CD14-positive monocyte (primary cell): ENCODE measurements at regions not wholly inside any gene's neighbourhood (a gene's known extent, or its start where the extent isn't known, plus 50 kb on each side); places are given as distances from the start of the nearest gene placed in this dataset.

Experiments used
- DNase-seq, 3 donors: peaks; one replicate each; pipeline ENCODE4 v3.0.0-alpha.2; 2011 to 2022
- H2AFZ ChIP-seq: 2 replicates; pipeline ENCODE4 v1.6.0; 2012; ENCODE audit warnings: mild to moderate bottlenecking, low read depth, low read length, inconsistent platforms; ENCODE audit not compliant: insufficient read depth, poor library complexity, severe bottlenecking
- H3K27ac ChIP-seq, 2 donors: 1 replicate in 1 of 2; 2 replicates in 1 of 2; pipeline ENCODE4 v1.5.1; 2012 to 2013; ENCODE audit warnings: low read length in 2 of 2, control low read depth in 1 of 2, inconsistent platforms in 1 of 2, low read depth in 1 of 2, mild to moderate bottlenecking in 1 of 2
- H3K27me3 ChIP-seq, 2 donors: one replicate each; pipeline versions ENCODE4 v1.6.0 to v1.6.1; 2011 to 2013; ENCODE audit warnings: low read length in 2 of 2; ENCODE audit not compliant: control insufficient read depth in 2 of 2, insufficient read depth in 2 of 2
- H3K36me3 ChIP-seq, 2 donors: replicated peaks in 1 of 2; 1 replicate in 1 of 2; 2 replicates in 1 of 2; pipeline versions ENCODE4 v1.5.1 to v1.6.1; 2012 to 2013; ENCODE audit warnings: low read length in 2 of 2, control low read depth in 1 of 2, inconsistent platforms in 1 of 2, mild to moderate bottlenecking in 1 of 2; ENCODE audit not compliant: insufficient read depth in 2 of 2, control insufficient read depth in 1 of 2
- H3K4me1 ChIP-seq, 2 donors: 1 replicate in 1 of 2; 2 replicates in 1 of 2; pipeline versions ENCODE4 v1.5.1 to v1.6.1; 2012 to 2013; ENCODE audit warnings: low read length in 2 of 2, control low read depth in 1 of 2, inconsistent platforms in 1 of 2, mild to moderate bottlenecking in 1 of 2, moderate library complexity in 1 of 2; ENCODE audit not compliant: insufficient read depth in 2 of 2, control insufficient read depth in 1 of 2
- H3K4me2 ChIP-seq: replicated peaks from 2 replicates; pipeline ENCODE3; 2012; ENCODE audit warnings: low read length, moderate library complexity, mild to moderate bottlenecking; ENCODE audit not compliant: poor library complexity, severe bottlenecking; ENCODE audit errors: extremely low read depth
- H3K4me3 ChIP-seq, 3 experiments: fragments of 200-600 bp in 1 of 3; sonication (generic) in 1 of 3; replicated peaks in 1 of 3; 1 replicate in 2 of 3; 2 replicates in 1 of 3; pipeline ENCODE4 v1.5.1; 2011 to 2013; ENCODE audit warnings: low read length in 3 of 3, mild to moderate bottlenecking in 3 of 3, control low read depth in 2 of 3, low read depth in 2 of 3, inconsistent platforms in 1 of 3, moderate library complexity in 1 of 3
- H3K79me2 ChIP-seq: 2 replicates; pipeline ENCODE4 v1.6.0; 2012; ENCODE audit warnings: mild to moderate bottlenecking, control low read depth, inconsistent platforms, low read length, moderate library complexity; ENCODE audit not compliant: insufficient read depth
- H3K9ac ChIP-seq: 2 replicates; pipeline ENCODE4 v1.6.0; 2017; ENCODE audit warnings: low read length, mild to moderate bottlenecking; ENCODE audit not compliant: insufficient read depth, poor library complexity, severe bottlenecking
- H3K9me3 ChIP-seq, 2 donors: replicated peaks in 1 of 2; 1 replicate in 1 of 2; 2 replicates in 1 of 2; pipeline versions ENCODE4 v1.5.1 to v1.6.1; 2012 to 2013; ENCODE audit warnings: low read length in 2 of 2, control low read depth in 1 of 2; ENCODE audit not compliant: control insufficient read depth in 1 of 2, insufficient read depth in 1 of 2
- H4K20me1 ChIP-seq: 2 replicates; pipeline ENCODE4 v1.6.0; 2012; ENCODE audit warnings: mild to moderate bottlenecking, low read length, control low read depth, moderate library complexity; ENCODE audit not compliant: insufficient read depth
- H3K27ac Mint-ChIP-seq, 7 donors: one replicate each; pipeline ENCODE4 v1.8.0; 2020; ENCODE audit warnings: mild to moderate bottlenecking in 7 of 7, mixed read lengths in 7 of 7, moderate library complexity in 6 of 7, inconsistent platforms in 2 of 7
- H3K27me3 Mint-ChIP-seq, 3 donors: one replicate each; pipeline ENCODE4 v1.8.0; 2021 to 2022; ENCODE audit warnings: low read depth in 3 of 3, mild to moderate bottlenecking in 3 of 3, mixed read lengths in 3 of 3, moderate library complexity in 3 of 3, inconsistent platforms in 1 of 3
- H3K36me3 Mint-ChIP-seq, 2 donors: one replicate each; pipeline ENCODE4 v1.8.0; 2020; ENCODE audit warnings: mixed read lengths in 2 of 2, inconsistent platforms in 1 of 2, mild to moderate bottlenecking in 1 of 2
- H3K4me1 Mint-ChIP-seq: one replicate; pipeline ENCODE4 v1.8.0; 2020; ENCODE audit warnings: mild to moderate bottlenecking, mixed read lengths
- H3K4me3 Mint-ChIP-seq, 2 donors: one replicate each; pipeline ENCODE4 v1.8.0; 2020; ENCODE audit warnings: mild to moderate bottlenecking in 2 of 2, mixed read lengths in 2 of 2, moderate library complexity in 1 of 2
- H3K9me3 Mint-ChIP-seq, 7 donors: one replicate each; pipeline ENCODE4 v1.8.0; 2020 to 2022; ENCODE audit warnings: mixed read lengths in 7 of 7, mild to moderate bottlenecking in 6 of 7, moderate library complexity in 6 of 7, inconsistent platforms in 2 of 7
- CTCF ChIP-seq: fragments of 200-600 bp; IDR thresholded peaks from one replicate; pipeline ENCODE4 v1.8.0; 2022; ENCODE audit warnings: antibody characterized with exemption, mild to moderate bottlenecking
- WGBS: methylation state at CpG from one replicate; pipeline ENCODE4 v1.1.5; 2013; ENCODE audit warnings: missing lambda C conversion rate; ENCODE audit not compliant: insufficient coverage; 5-methylcytosine and 5-hydroxymethylcytosine counted together
- intact Hi-C, 2 donors: fragments of 100-400 bp; cut with micrococcal nuclease; formaldehyde crosslinking; loops; one replicate each; pipeline versions ENCODE4 v1.15.0 to v1.15.1; 2023

GRCh38 chr1:101428562-101428961 is 191.7 kb downstream of the S1PR1 start:
- Histone ChIP-seq H3K9me3 (no peaks in the 10 kb centered on the region), H3K4me1 (no peaks in the 10 kb centered on the region), H3K27ac (no peak overlapping the region), H3K9ac (no peak overlapping the region), H3K4me3 (no peak overlapping the region), H3K4me2 (no peak overlapping the region), H3K27me3 (no peaks in the 10 kb centered on the region), H3K36me3 (no peaks in the 10 kb centered on the region), H3K79me2 (no peaks in the 10 kb centered on the region), H4K20me1 (no peaks in the 10 kb centered on the region), H2AFZ (no peak overlapping the region)
- TF ChIP-seq CTCF, result no peak
- intact Hi-C loops, result no loop called here
- Mint-ChIP-seq H3K27ac (no peak overlapping the region), H3K9me3 (peaks cover 0 to 4% (median 3%) of the 10 kb centered on the region in 7 donors), H3K27me3 (no peaks in the 10 kb centered on the region), H3K4me1 (no peaks in the 10 kb centered on the region), H3K4me3 (no peak overlapping the region), H3K36me3 (no peaks in the 10 kb centered on the region)
- no peak for DNase-seq
- WGBS, result 100% methylated on average over 1 of the region's 1 CpG

GRCh38 chr1:101431956-101432510 is 195.2 kb downstream of the S1PR1 start:
- Histone ChIP-seq H3K79me2 (no peaks in the 10 kb centered on the region), H3K27ac (no peak overlapping the region), H3K36me3 (no peaks in the 10 kb centered on the region), H3K9ac (no peak overlapping the region), H3K4me2 (no peak overlapping the region), H2AFZ (no peak overlapping the region), H3K9me3 (no peaks in the 10 kb centered on the region), H4K20me1 (no peaks in the 10 kb centered on the region), H3K4me1 (no peaks in the 10 kb centered on the region), H3K27me3 (no peaks in the 10 kb centered on the region), H3K4me3 (no peak overlapping the region)
- DNase-seq, result no peak
- Mint-ChIP-seq H3K4me1 (no peaks in the 10 kb centered on the region), H3K27me3 (no peaks in the 10 kb centered on the region), H3K36me3 (no peaks in the 10 kb centered on the region), H3K9me3 (peaks cover 0 to 4% (median 3%) of the 10 kb centered on the region in 7 donors), H3K27ac (no peak overlapping the region), H3K4me3 (no peak overlapping the region)
- intact Hi-C loops, result no loop called here
- 100% methylated on average over 2 of the region's 4 CpGs for WGBS
- no peak for TF ChIP-seq CTCF
